Cardiac septum (tissue), 1 donor: ENCODE measurements at regions not wholly inside any gene's neighbourhood (a gene's known extent, or its start where the extent isn't known, plus 50 kb on each side); places are given as distances from the start of the nearest gene placed in this dataset.

Experiments
- DNase-seq: peaks from one replicate; pipeline ENCODE4 v3.0.0-alpha.2; 2020; ENCODE audit warnings: low spot score
- intact Hi-C: fragments of 100-400 bp; cut with DNase I; formaldehyde crosslinking; loops from one replicate; pipeline ENCODE4 v1.14.0; 2022
- donor health status: DM: no; HTN: no; CAD: no.

- intact Hi-C loops = no loop called here
- no peak for DNase-seq
Measured at GRCh38 chr6:156160007-156160794, 617.0 kb upstream of the ARID1B start.

GRCh38 chr6:156154896-156155295 lies 622.3 kb upstream of the ARID1B start:
- no peak for DNase-seq

GRCh38 chr6:156150391-156150790 lies 626.8 kb upstream of the ARID1B start:
- intact Hi-C loops = no loop called here
- DNase-seq = no peak

More at GRCh38 chr6:156154896-156155295, 622.3 kb upstream of the ARID1B start:
- intact Hi-C loops = no loop called here

- DNase-seq = no peak
- intact Hi-C loops = no loop called here
Measured at GRCh38 chr6:156146891-156147290, 630.3 kb upstream of the ARID1B start.

GRCh38 chr6:156131221-156131903 lies 645.8 kb upstream of the ARID1B start:
- intact Hi-C loops = no loop called here

GRCh38 chr6:156126535-156126934 lies 650.6 kb upstream of the ARID1B start:
- DNase-seq = no peak
- intact Hi-C loops = no loop called here

More at GRCh38 chr6:156131221-156131903, 645.8 kb upstream of the ARID1B start:
- no peak for DNase-seq

- no peak for DNase-seq
- intact Hi-C loops = no loop called here
Measured at GRCh38 chr6:156125844-156126243, 651.3 kb upstream of the ARID1B start.

- DNase-seq = no peak
- intact Hi-C loops = no loop called here
Measured at GRCh38 chr6:156123731-156124130, 653.4 kb upstream of the ARID1B start.

- DNase-seq = no peak
- intact Hi-C loops = no loop called here
Measured at GRCh38 chr6:156121973-156122372, 655.2 kb upstream of the ARID1B start.

GRCh38 chr6:156114541-156114940 lies 658.9 kb upstream of the NOX3 start:
- no peak for DNase-seq
- intact Hi-C loops = no loop called here

- DNase-seq = no peak
- intact Hi-C loops = no loop called here
Measured at GRCh38 chr6:156113631-156114030, 658.0 kb upstream of the NOX3 start.

- intact Hi-C loops = no loop called here
- no peak for DNase-seq
Measured at GRCh38 chr6:156111913-156112312, 656.3 kb upstream of the NOX3 start.

- DNase-seq = no peak
- intact Hi-C loops = no loop called here
Measured at GRCh38 chr6:156110249-156110648, 654.6 kb upstream of the NOX3 start.

- DNase-seq = no peak
- intact Hi-C loops = no loop called here
Measured at GRCh38 chr6:156109713-156110112, 654.1 kb upstream of the NOX3 start.

- intact Hi-C loops = no loop called here
Measured at GRCh38 chr6:156107624-156108101, 652.0 kb upstream of the NOX3 start.

GRCh38 chr6:156102129-156102528 lies 646.5 kb upstream of the NOX3 start:
- no peak for DNase-seq
- intact Hi-C loops = no loop called here

More at GRCh38 chr6:156107624-156108101, 652.0 kb upstream of the NOX3 start:
- no peak for DNase-seq

- DNase-seq = no peak
- intact Hi-C loops = no loop called here
Measured at GRCh38 chr6:156098839-156099238, 643.2 kb upstream of the NOX3 start.

- intact Hi-C loops = no loop called here
- no peak for DNase-seq
Measured at GRCh38 chr6:156087487-156087886, 631.8 kb upstream of the NOX3 start.

GRCh38 chr6:156082012-156082411 lies 626.4 kb upstream of the NOX3 start:
- intact Hi-C loops = no loop called here

GRCh38 chr6:156080371-156080770 lies 624.7 kb upstream of the NOX3 start:
- no peak for DNase-seq
- intact Hi-C loops = no loop called here

More at GRCh38 chr6:156082012-156082411, 626.4 kb upstream of the NOX3 start:
- no peak for DNase-seq

- DNase-seq = no peak
- intact Hi-C loops = no loop called here
Measured at GRCh38 chr6:156068881-156069280, 613.2 kb upstream of the NOX3 start.
